ENCODE measurements at regions not wholly inside any gene's neighbourhood (a gene's known extent, or its start where the extent isn't known, plus 50 kb on each side); places are given as distances from the start of the nearest gene placed in this dataset.

GRCh38 chr1:106768501-106768900 lies 288.0 kb upstream of the PRMT6 start:
- ATAC-seq (no peak), DNase-seq (no peak)
- Mint-ChIP-seq H3K36me3 (ENCODE audit: low read depth) (no peaks in the 10 kb centered on the region), H3K27ac (no peak overlapping the region), H3K27me3 (ENCODE audit: low read depth) (no peaks in the 10 kb centered on the region), H3K4me3 (no peak overlapping the region), H3K4me1 (ENCODE audit: low read depth) (no peaks in the 10 kb centered on the region), H3K9me3 (ENCODE audit: insufficient read depth) (peaks cover 6% of the 10 kb centered on the region)
- POLR2A ChIA-PET: interaction anchor here (0.6 kb wide), 1 partner anchor 530 kb away, joined by 3 read pairs; no protein-coding TSS in a partner anchor
- CTCF ChIA-PET: no interaction called here

DNA sequence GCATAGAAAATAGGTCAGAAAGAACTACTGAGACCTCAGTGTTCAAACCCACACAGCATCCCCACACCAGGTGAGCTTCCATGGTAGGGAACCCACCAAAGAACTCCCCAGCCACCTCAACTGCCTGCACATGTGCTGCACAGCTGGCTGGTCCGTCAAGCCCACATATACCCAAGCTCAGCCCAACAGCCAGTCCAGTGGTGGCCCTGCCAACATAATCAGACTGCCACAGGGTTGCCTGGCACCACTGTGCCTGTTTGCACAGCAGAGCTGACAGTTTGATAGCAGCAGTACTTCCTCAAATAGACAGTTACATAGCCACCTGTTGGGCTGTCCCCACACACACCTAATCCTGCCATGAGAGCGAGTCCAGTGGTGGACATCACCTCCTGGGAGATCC lies 283.3 kb upstream of the PRMT6 start:
- ChIA-PET POLR2A (no interaction called here), CTCF (no interaction called here)
- Mint-ChIP-seq H3K4me3 (no peak overlapping the region), H3K36me3 (ENCODE audit: low read depth) (no peaks in the 10 kb centered on the region), H3K4me1 (ENCODE audit: low read depth) (no peaks in the 10 kb centered on the region), H3K9me3 (ENCODE audit: insufficient read depth) (peaks cover 11% of the 10 kb centered on the region), H3K27me3 (ENCODE audit: low read depth) (no peaks in the 10 kb centered on the region), H3K27ac (no peak overlapping the region)
- ATAC-seq (no peak), DNase-seq (no peak)

DNA sequence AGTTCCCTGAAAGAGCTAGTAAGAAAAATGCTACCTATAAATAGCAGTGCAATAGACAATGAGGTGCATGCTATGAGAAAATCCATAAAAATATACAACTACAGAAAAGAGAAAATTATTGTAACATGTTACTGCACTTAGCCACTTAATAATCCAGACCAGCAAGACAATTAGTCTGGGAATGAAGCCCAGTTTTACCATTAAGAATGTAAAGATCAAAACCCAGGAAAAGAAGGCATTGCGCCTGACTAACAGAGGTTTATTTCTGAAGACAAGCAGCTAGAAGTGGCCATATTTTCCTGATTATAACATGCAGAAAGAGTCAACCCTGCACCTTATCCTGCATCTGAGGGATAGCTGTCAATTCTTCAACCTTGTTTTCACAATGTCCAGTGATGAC lies 276.4 kb upstream of the PRMT6 start:
- Mint-ChIP-seq H3K9me3 (ENCODE audit: insufficient read depth) (no peaks in the 10 kb centered on the region), H3K4me1 (ENCODE audit: low read depth) (no peaks in the 10 kb centered on the region), H3K4me3 (no peak overlapping the region), H3K27ac (no peak overlapping the region), H3K36me3 (ENCODE audit: low read depth) (no peaks in the 10 kb centered on the region), H3K27me3 (ENCODE audit: low read depth) (no peaks in the 10 kb centered on the region)
- no peak for DNase-seq
- no peak for ATAC-seq
- POLR2A ChIA-PET: no interaction called here
- CTCF ChIA-PET: no interaction called here

GRCh38 chr1:106780806-106781569 lies 275.5 kb upstream of the PRMT6 start:
- ChIA-PET CTCF (no interaction called here), POLR2A (no interaction called here)
- Mint-ChIP-seq H3K36me3 (ENCODE audit: low read depth) (no peaks in the 10 kb centered on the region), H3K9me3 (ENCODE audit: insufficient read depth) (no peaks in the 10 kb centered on the region), H3K27ac (no peak overlapping the region), H3K27me3 (ENCODE audit: low read depth) (no peaks in the 10 kb centered on the region), H3K4me3 (no peak overlapping the region), H3K4me1 (ENCODE audit: low read depth) (no peaks in the 10 kb centered on the region)
- ATAC-seq: no peak
- no peak for DNase-seq

- Mint-ChIP-seq H3K27me3 (ENCODE audit: low read depth) (no peaks in the 10 kb centered on the region), H3K9me3 (ENCODE audit: insufficient read depth) (no peaks in the 10 kb centered on the region), H3K4me1 (ENCODE audit: low read depth) (no peaks in the 10 kb centered on the region), H3K36me3 (ENCODE audit: low read depth) (no peaks in the 10 kb centered on the region), H3K4me3 (no peak overlapping the region), H3K27ac (no peak overlapping the region)
- POLR2A ChIA-PET: no interaction called here
- ATAC-seq (no peak), DNase-seq (no peak)
- CTCF ChIA-PET: no interaction called here
These were observed 271.3 kb upstream of the PRMT6 start for GRCh38 chr1:106785176-106785575.

DNA sequence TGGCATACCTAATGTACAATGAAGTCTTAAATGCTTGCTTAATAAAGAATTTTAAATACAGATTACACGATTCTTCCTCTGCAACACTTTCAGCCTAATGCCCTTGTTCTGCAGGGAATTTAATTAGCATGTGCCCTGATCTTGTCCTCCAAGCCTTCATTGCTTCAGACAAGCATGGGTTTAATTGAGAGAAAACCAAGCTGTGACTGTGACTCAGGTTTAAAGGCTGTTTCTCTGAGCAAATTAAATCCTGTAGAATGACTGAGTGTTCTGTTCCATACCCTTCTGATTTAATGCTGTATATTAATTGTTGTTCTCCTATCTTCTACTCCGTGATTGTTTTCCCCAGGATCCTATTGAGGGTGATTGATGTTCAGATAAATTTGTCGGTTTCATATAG lies 269.0 kb upstream of the PRMT6 start:
- no peaks in the 10 kb centered on the region for H3K9me3 Mint-ChIP-seq (ENCODE audit: insufficient read depth)
- no peak for ATAC-seq
- H3K4me3 Mint-ChIP-seq: no peak overlapping the region
- no peak overlapping the region for H3K27ac Mint-ChIP-seq
- CTCF ChIA-PET: no interaction called here
- no peaks in the 10 kb centered on the region for H3K4me1 Mint-ChIP-seq (ENCODE audit: low read depth)
- H3K27me3 Mint-ChIP-seq (ENCODE audit: low read depth): no peaks in the 10 kb centered on the region
- no peak for DNase-seq
- H3K36me3 Mint-ChIP-seq (ENCODE audit: low read depth): no peaks in the 10 kb centered on the region
- POLR2A ChIA-PET: no interaction called here

- Mint-ChIP-seq H3K27me3 (ENCODE audit: low read depth) (no peaks in the 10 kb centered on the region), H3K27ac (no peak overlapping the region), H3K9me3 (ENCODE audit: insufficient read depth) (no peaks in the 10 kb centered on the region), H3K4me1 (ENCODE audit: low read depth) (no peaks in the 10 kb centered on the region), H3K36me3 (ENCODE audit: low read depth) (no peaks in the 10 kb centered on the region), H3K4me3 (no peak overlapping the region)
- ChIA-PET CTCF (no interaction called here), POLR2A (no interaction called here)
- ATAC-seq: no peak
- no peak for DNase-seq
These were observed 266.8 kb upstream of the PRMT6 start for GRCh38 chr1:106789686-106790085.

DNA sequence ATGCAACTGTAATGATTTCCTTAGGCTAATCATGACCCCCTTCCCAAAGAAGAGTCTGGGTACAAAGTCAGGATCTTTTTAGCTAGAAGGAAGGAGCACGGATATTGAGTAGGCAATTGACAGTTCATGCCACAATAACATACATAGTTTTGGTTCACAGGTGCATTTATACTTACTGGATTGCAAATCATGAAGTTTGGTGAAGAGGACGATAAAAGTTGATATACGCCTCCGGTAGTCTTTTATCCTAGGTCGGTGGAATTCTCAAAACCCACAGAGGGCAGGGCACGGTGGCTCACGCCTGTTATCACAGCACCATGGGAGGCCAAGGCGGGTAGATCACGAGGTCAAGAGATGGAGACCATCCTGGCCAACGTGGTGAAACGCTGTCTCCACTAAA lies 265.4 kb upstream of the PRMT6 start:
- ATAC-seq: no peak
- Mint-ChIP-seq H3K27ac (no peak overlapping the region), H3K4me3 (no peak overlapping the region), H3K4me1 (ENCODE audit: low read depth) (no peaks in the 10 kb centered on the region), H3K27me3 (ENCODE audit: low read depth) (no peaks in the 10 kb centered on the region), H3K9me3 (ENCODE audit: insufficient read depth) (no peaks in the 10 kb centered on the region), H3K36me3 (ENCODE audit: low read depth) (no peaks in the 10 kb centered on the region)
- CTCF ChIA-PET: no interaction called here
- no peak for DNase-seq
- POLR2A ChIA-PET: no interaction called here

GRCh38 chr1:106793651-106794050 lies 262.8 kb upstream of the PRMT6 start:
- Mint-ChIP-seq H3K36me3 (ENCODE audit: low read depth) (no peaks in the 10 kb centered on the region), H3K27ac (no peak overlapping the region), H3K4me1 (ENCODE audit: low read depth) (no peaks in the 10 kb centered on the region), H3K27me3 (ENCODE audit: low read depth) (no peaks in the 10 kb centered on the region), H3K4me3 (no peak overlapping the region), H3K9me3 (ENCODE audit: insufficient read depth) (no peaks in the 10 kb centered on the region)
- no peak for DNase-seq
- ATAC-seq: no peak
- ChIA-PET CTCF (no interaction called here), POLR2A (no interaction called here)

DNA sequence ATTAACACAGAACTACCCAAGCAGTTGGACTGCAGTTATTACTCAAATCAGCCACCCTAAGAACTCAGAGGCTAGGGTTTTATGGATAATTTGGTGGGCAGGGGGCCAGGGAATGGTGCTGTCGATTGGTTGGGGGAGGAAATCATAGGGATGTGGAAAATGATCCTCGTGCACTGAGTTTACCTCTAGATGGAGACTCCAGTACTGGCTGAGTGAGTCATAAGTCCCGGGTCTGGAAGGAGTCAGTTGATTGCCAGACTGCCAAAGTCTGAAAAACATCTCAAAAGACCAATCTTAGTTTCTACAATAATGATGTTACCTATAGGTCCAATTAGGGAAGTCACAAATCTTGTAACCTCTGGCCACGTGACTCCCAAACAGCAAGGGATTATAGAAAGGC lies 257.5 kb upstream of the PRMT6 start:
- H3K9me3 Mint-ChIP-seq (ENCODE audit: insufficient read depth): no peaks in the 10 kb centered on the region
- H3K27me3 Mint-ChIP-seq (ENCODE audit: low read depth): no peaks in the 10 kb centered on the region
- CTCF ChIA-PET: no interaction called here
- ATAC-seq: no peak
- DNase-seq: no peak
- H3K4me3 Mint-ChIP-seq: no peak overlapping the region
- H3K27ac Mint-ChIP-seq: no peak overlapping the region
- no peaks in the 10 kb centered on the region for H3K4me1 Mint-ChIP-seq (ENCODE audit: low read depth)
- no peaks in the 10 kb centered on the region for H3K36me3 Mint-ChIP-seq (ENCODE audit: low read depth)
- POLR2A ChIA-PET: no interaction called here

GRCh38 chr1:106802181-106802580 lies 254.3 kb upstream of the PRMT6 start:
- no peaks in the 10 kb centered on the region for H3K36me3 Mint-ChIP-seq (ENCODE audit: low read depth)

DNA sequence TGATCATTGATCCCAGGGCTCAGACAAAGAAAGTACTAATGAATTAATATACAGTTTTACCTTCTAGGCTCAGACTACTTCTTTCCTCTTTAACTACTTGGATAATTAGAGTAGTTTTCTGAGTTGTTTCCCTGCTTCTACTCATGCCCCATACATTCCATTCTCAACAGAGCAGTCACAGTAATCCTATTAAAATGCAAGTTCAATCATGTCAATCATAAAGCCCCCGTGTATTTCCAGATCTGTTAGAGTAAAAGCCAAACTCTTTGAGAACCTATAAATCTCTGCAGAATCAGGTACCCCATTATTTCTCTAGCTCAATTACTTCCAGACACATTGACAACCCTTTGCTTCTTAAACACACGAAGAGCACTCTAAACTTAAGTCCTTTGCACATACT lies 242.1 kb upstream of the PRMT6 start:
- DNase-seq: no peak
- Mint-ChIP-seq H3K4me3 (no peak overlapping the region), H3K4me1 (ENCODE audit: low read depth) (no peaks in the 10 kb centered on the region), H3K27me3 (ENCODE audit: low read depth) (no peaks in the 10 kb centered on the region), H3K36me3 (ENCODE audit: low read depth) (no peaks in the 10 kb centered on the region), H3K27ac (no peak overlapping the region), H3K9me3 (ENCODE audit: insufficient read depth) (peaks cover 4% of the 10 kb centered on the region)
- ChIA-PET CTCF (no interaction called here), POLR2A (no interaction called here)
- ATAC-seq: no peak

More at GRCh38 chr1:106802181-106802580, 254.3 kb upstream of the PRMT6 start:
- Mint-ChIP-seq H3K27me3 (ENCODE audit: low read depth) (no peaks in the 10 kb centered on the region), H3K4me1 (ENCODE audit: low read depth) (no peaks in the 10 kb centered on the region), H3K27ac (no peak overlapping the region), H3K4me3 (no peak overlapping the region), H3K9me3 (ENCODE audit: insufficient read depth) (no peaks in the 10 kb centered on the region)
- DNase-seq (no peak), ATAC-seq (no peak)
- ChIA-PET POLR2A (no interaction called here), CTCF (no interaction called here)

DNA sequence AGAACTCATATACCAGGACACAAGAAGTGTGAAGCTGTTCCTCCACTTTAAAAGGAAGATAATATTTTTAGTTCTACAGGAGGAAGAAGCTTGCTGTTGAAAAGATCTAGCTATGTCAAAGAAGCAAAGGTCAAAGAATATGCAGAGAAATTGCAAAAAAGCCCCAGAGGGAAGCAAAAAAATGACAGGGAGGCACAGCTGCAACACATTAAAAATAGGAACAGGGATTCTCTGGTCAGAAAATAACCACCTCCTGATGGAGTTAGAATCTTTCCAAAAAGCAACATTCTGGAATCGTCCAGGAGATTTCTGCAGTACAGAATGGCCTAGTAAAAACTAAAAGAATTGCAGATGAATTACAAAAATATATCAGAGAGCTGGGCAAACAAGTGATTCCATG lies 238.9 kb upstream of the PRMT6 start:
- no peak for DNase-seq
- CTCF ChIA-PET: no interaction called here
- ATAC-seq: no peak
- H3K27me3 Mint-ChIP-seq (ENCODE audit: low read depth): no peaks in the 10 kb centered on the region
- H3K4me1 Mint-ChIP-seq (ENCODE audit: low read depth): no peaks in the 10 kb centered on the region
- no peak overlapping the region for H3K4me3 Mint-ChIP-seq
- H3K36me3 Mint-ChIP-seq (ENCODE audit: low read depth): no peaks in the 10 kb centered on the region
- POLR2A ChIA-PET: interaction anchor here (0.6 kb wide), 1 partner anchor 757 kb away, joined by 3 read pairs; no protein-coding TSS in a partner anchor
- H3K27ac Mint-ChIP-seq: no peak overlapping the region
- peaks cover 4% of the 10 kb centered on the region for H3K9me3 Mint-ChIP-seq (ENCODE audit: insufficient read depth)

Data from activated CD8-positive, alpha-beta T cell treated with anti-CD3 and anti-CD28 coated beads, Interleukin-2, amount 10 ng/mL, durations not matched to agents 7 days and 5 days (primary cell).